ENCODE measurements at regions not wholly inside any gene's neighbourhood (a gene's known extent, or its start where the extent isn't known, plus 50 kb on each side); places are given as distances from the start of the nearest gene placed in this dataset.
A peak's percentile ranks its signal among the peaks of the same experiment; 100 is the strongest.

GRCh38 chr5:54785729-54786591, 199.4 kb downstream of the ESM1 start:
- DNase-seq (peak; percentile 15 to 80 (median 79)), ATAC-seq (peak; percentile 56 to 94)
- peaks cover 6% of the 10 kb centered on the region for H3K4me1 ChIP-seq (ENCODE audit: control insufficient read depth, insufficient read depth, low read length)
- intact Hi-C loops (cut with DNase I), result no loop called here
- no peaks in the 10 kb centered on the region for H3K27me3 ChIP-seq (ENCODE audit: control insufficient read depth, insufficient read depth)
- H3K27ac ChIP-seq (ENCODE audit: low read length), result no peak overlapping the region
- H3K9me3 ChIP-seq (ENCODE audit: control insufficient read depth, low read length), result no peaks in the 10 kb centered on the region
- WGBS, result 26% methylated on average over 9 of the region's 9 CpGs
- H3K4me3 ChIP-seq (ENCODE audit: low read length), result no peak overlapping the region

- DNase-seq, result no peak
- H3K9me3 ChIP-seq (ENCODE audit: control insufficient read depth, low read length), result no peaks in the 10 kb centered on the region
- intact Hi-C loops (cut with DNase I), result no loop called here
- no peaks in the 10 kb centered on the region for H3K4me1 ChIP-seq (ENCODE audit: control insufficient read depth, insufficient read depth, low read length)
- no peak overlapping the region for H3K27ac ChIP-seq (ENCODE audit: low read length)
- no peak overlapping the region for H3K4me3 ChIP-seq (ENCODE audit: low read length)
- no peak for ATAC-seq
- no peaks in the 10 kb centered on the region for H3K27me3 ChIP-seq (ENCODE audit: control insufficient read depth, insufficient read depth)
- WGBS, result 93% methylated on average over 2 of the region's 2 CpGs
Observed at GRCh38 chr5:54778783-54779182, 206.6 kb downstream of the ESM1 start.

- intact Hi-C loops (cut with DNase I), result no loop called here
- DNase-seq, result no peak
- no peaks in the 10 kb centered on the region for H3K9me3 ChIP-seq (ENCODE audit: control insufficient read depth, low read length)
- no peak overlapping the region for H3K4me3 ChIP-seq (ENCODE audit: low read length)
- H3K27ac ChIP-seq (ENCODE audit: low read length), result no peak overlapping the region
- no peak for ATAC-seq
- no peaks in the 10 kb centered on the region for H3K4me1 ChIP-seq (ENCODE audit: control insufficient read depth, insufficient read depth, low read length)
- no peaks in the 10 kb centered on the region for H3K27me3 ChIP-seq (ENCODE audit: control insufficient read depth, insufficient read depth)
Observed at GRCh38 chr5:54775645-54776044, 209.7 kb downstream of the ESM1 start.

DNA sequence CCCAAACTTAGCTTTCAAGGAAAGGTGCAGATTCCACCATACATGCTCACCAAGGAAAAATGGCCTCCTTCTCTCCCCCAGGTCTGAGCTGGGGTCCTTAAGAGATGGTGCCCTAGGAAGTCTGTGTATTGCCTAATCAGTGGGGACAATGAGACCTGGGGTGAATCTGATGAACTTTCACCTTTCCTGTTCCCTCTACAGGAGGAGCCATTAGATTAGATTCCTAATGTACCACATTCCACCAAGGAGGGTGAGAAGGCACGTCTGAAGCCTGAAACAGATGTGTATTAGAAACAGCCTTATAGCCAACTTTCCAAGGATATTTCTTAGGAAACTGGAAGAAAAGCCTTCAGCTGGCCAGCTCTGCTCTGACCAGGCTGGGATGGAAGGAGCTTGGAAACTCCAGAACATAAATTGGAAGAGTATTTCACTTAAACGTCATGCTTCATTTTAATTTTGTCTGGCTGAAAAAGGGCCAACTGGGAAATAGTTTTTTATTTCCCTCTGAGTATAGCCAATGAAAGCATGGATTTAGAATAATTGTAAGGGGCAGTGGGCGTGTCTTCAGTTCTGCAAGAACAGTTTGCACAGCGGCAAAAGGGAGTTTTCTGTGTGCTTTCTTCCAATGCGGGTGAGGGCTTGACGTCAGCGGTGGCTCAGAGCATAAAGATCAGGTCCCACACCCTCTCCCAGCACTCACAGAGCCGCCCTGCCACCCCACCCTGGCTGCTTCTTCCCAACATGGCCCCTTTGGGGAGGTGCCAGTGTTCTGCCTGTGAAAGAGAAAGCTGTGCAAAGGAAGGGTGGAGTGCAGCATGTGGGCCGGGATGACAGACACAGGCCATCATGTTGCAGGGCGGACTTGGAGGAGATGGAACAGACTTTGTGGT, 210.9 kb downstream of the ESM1 start:
- Histone ChIP-seq H3K27me3 (ENCODE audit: control insufficient read depth, insufficient read depth) (no peaks in the 10 kb centered on the region), H3K4me3 (ENCODE audit: low read length) (no peak overlapping the region), H3K27ac (ENCODE audit: low read length) (no peak overlapping the region), H3K9me3 (ENCODE audit: control insufficient read depth, low read length) (no peaks in the 10 kb centered on the region), H3K4me1 (ENCODE audit: control insufficient read depth, insufficient read depth, low read length) (no peaks in the 10 kb centered on the region)
- ATAC-seq, result peak; percentile 97 to 99
- intact Hi-C loops (cut with DNase I), result no loop called here
- 58% methylated on average over 10 of the region's 10 CpGs for WGBS
- DNase-seq, result peak; percentile 89 to 96 (median 93)

- DNase-seq (no peak), ATAC-seq (no peak)
- intact Hi-C loops (cut with DNase I), result no loop called here
- Histone ChIP-seq H3K4me1 (ENCODE audit: control insufficient read depth, insufficient read depth, low read length) (no peaks in the 10 kb centered on the region), H3K9me3 (ENCODE audit: control insufficient read depth, low read length) (no peaks in the 10 kb centered on the region), H3K27me3 (ENCODE audit: control insufficient read depth, insufficient read depth) (no peaks in the 10 kb centered on the region), H3K27ac (ENCODE audit: low read length) (no peak overlapping the region), H3K4me3 (ENCODE audit: low read length) (no peak overlapping the region)
- 86% methylated on average over 2 of the region's 2 CpGs for WGBS
Observed at GRCh38 chr5:54772684-54773083, 212.7 kb downstream of the ESM1 start.

DNA sequence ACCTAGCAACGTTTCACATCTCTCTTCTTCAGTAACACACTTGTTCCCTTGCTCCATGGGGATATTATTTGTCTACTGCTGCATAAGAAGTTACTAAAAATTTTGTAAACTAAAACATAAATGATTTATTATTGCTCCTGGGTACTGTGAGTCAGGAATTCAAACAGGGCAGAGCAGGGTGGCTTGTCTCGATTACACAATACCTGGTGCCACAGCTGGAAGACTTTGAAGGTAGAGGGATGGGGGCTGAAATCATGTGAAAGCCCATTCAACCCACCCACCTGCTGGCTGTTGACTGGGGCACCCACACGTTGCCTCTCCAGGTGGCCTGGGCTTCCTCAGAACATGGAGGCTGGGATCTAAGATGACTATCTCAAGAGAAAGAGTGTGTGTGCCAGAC, 213.2 kb downstream of the ESM1 start:
- Histone ChIP-seq H3K9me3 (ENCODE audit: control insufficient read depth, low read length) (no peaks in the 10 kb centered on the region), H3K27me3 (ENCODE audit: control insufficient read depth, insufficient read depth) (no peaks in the 10 kb centered on the region), H3K27ac (ENCODE audit: low read length) (no peak overlapping the region), H3K4me3 (ENCODE audit: low read length) (no peak overlapping the region), H3K4me1 (ENCODE audit: control insufficient read depth, insufficient read depth, low read length) (no peaks in the 10 kb centered on the region)
- DNase-seq, result no peak
- WGBS, result 86% methylated on average over 3 of the region's 3 CpGs
- intact Hi-C loops (cut with DNase I), result no loop called here
- no peak for ATAC-seq

- 96% methylated on average over 1 of the region's 1 CpG for WGBS
- no peaks in the 10 kb centered on the region for H3K9me3 ChIP-seq (ENCODE audit: control insufficient read depth, low read length)
- no peaks in the 10 kb centered on the region for H3K4me1 ChIP-seq (ENCODE audit: control insufficient read depth, insufficient read depth, low read length)
- H3K27me3 ChIP-seq (ENCODE audit: control insufficient read depth, insufficient read depth), result no peaks in the 10 kb centered on the region
- no peak for ATAC-seq
- DNase-seq, result no peak
- no peak overlapping the region for H3K4me3 ChIP-seq (ENCODE audit: low read length)
- H3K27ac ChIP-seq (ENCODE audit: low read length), result no peak overlapping the region
- intact Hi-C loops (cut with DNase I), result loop anchor here in 1 of 4 donors (10.0 kb wide), 1 partner anchor 255 kb away; the partner anchor contains the start of gene SNX18
Observed at GRCh38 chr5:54769746-54770145, 215.6 kb downstream of the ESM1 start.

- Histone ChIP-seq H3K27me3 (ENCODE audit: control insufficient read depth, insufficient read depth) (no peaks in the 10 kb centered on the region), H3K4me3 (ENCODE audit: low read length) (no peak overlapping the region), H3K9me3 (ENCODE audit: control insufficient read depth, low read length) (no peaks in the 10 kb centered on the region), H3K27ac (ENCODE audit: low read length) (no peak overlapping the region), H3K4me1 (ENCODE audit: control insufficient read depth, insufficient read depth, low read length) (no peaks in the 10 kb centered on the region)
- intact Hi-C loops (cut with DNase I), result loop anchor here in 1 of 4 donors (10.0 kb wide), 1 partner anchor 254 kb away; the partner anchor contains the start of gene SNX18
- DNase-seq (no peak), ATAC-seq (no peak)
- WGBS, result 86% methylated on average over 6 of the region's 6 CpGs
Observed at GRCh38 chr5:54769072-54769471, 216.3 kb downstream of the ESM1 start.

- H3K4me1 ChIP-seq (ENCODE audit: control insufficient read depth, insufficient read depth, low read length), result peaks cover 4% of the 10 kb centered on the region
- H3K9me3 ChIP-seq (ENCODE audit: control insufficient read depth, low read length), result no peaks in the 10 kb centered on the region
- intact Hi-C loops (cut with DNase I), result loop anchor here in 1 of 4 donors (10.0 kb wide), 1 partner anchor 252 kb away; the partner anchor contains the start of gene SNX18
- WGBS, result 100% methylated on average over 1 of the region's 1 CpG
- no peak overlapping the region for H3K27ac ChIP-seq (ENCODE audit: low read length)
- no peak for DNase-seq
- no peak overlapping the region for H3K4me3 ChIP-seq (ENCODE audit: low read length)
- H3K27me3 ChIP-seq (ENCODE audit: control insufficient read depth, insufficient read depth), result no peaks in the 10 kb centered on the region
- no peak for ATAC-seq
Observed at GRCh38 chr5:54766748-54767147, 218.6 kb downstream of the ESM1 start.

GRCh38 chr5:54765165-54766028, 220.0 kb downstream of the ESM1 start:
- WGBS, result 96% methylated on average over 5 of the region's 5 CpGs
- Histone ChIP-seq H3K9me3 (ENCODE audit: control insufficient read depth, low read length) (no peaks in the 10 kb centered on the region), H3K4me1 (ENCODE audit: control insufficient read depth, insufficient read depth, low read length) (peaks cover 6% of the 10 kb centered on the region), H3K4me3 (ENCODE audit: low read length) (no peak overlapping the region), H3K27me3 (ENCODE audit: control insufficient read depth, insufficient read depth) (no peaks in the 10 kb centered on the region), H3K27ac (ENCODE audit: low read length) (no peak overlapping the region)
- ATAC-seq, result no peak
- intact Hi-C loops (cut with DNase I), result loop anchor here in 1 of 4 donors (10.0 kb wide), 1 partner anchor 251 kb away; the partner anchor contains the start of gene SNX18
- no peak for DNase-seq

Measured in right cardiac atrium (tissue), 5 donors.